A673 (cell line): ENCODE measurements at regions not wholly inside any gene's neighbourhood (a gene's known extent, or its start where the extent isn't known, plus 50 kb on each side); places are given as distances from the start of the nearest gene placed in this dataset.

Experiments used
- EZH2 ChIP-seq: fragments of 200-600 bp; sonication (generic); IDR thresholded peaks from 2 replicates; pipeline ENCODE4 v1.6.1; 2017; ENCODE audit warnings: borderline replicate concordance, low read depth, mild to moderate bottlenecking, mixed read lengths, antibody characterized with exemption, low read length; ENCODE audit not compliant: poor library complexity, severe bottlenecking
- TF ChIP-seq, protein P1 (sequence below): fragments of 300-800, 200-600 bp; sonication (generic); conservative IDR thresholded peaks from 2 replicates; pipeline ENCODE4 v1.5.1; 2017; ENCODE audit warnings: low read depth, mild to moderate bottlenecking, antibody characterized with exemption, low read length, moderate library complexity, mixed read lengths

DNA sequence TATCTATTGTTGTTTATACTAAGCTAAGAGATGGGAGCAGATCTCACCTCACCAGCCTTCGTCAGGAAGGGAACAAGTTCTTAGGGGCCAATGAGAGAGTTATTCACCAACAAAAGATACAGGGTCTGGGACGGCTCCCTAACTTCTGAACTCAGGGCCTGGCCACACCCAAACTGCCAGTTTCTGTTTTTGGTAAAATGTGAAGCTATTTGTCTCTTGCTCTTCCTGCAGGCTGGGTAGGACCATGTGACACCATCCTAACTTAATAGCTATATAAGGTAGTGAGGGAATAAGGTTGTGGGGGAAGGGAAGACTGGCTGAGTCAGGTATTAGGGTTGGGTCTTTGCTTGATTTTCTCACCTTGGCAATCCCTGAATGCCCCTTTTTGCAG, 480.5 kb downstream of the KDM4C start:
- TF ChIP-seq, protein P1, sequence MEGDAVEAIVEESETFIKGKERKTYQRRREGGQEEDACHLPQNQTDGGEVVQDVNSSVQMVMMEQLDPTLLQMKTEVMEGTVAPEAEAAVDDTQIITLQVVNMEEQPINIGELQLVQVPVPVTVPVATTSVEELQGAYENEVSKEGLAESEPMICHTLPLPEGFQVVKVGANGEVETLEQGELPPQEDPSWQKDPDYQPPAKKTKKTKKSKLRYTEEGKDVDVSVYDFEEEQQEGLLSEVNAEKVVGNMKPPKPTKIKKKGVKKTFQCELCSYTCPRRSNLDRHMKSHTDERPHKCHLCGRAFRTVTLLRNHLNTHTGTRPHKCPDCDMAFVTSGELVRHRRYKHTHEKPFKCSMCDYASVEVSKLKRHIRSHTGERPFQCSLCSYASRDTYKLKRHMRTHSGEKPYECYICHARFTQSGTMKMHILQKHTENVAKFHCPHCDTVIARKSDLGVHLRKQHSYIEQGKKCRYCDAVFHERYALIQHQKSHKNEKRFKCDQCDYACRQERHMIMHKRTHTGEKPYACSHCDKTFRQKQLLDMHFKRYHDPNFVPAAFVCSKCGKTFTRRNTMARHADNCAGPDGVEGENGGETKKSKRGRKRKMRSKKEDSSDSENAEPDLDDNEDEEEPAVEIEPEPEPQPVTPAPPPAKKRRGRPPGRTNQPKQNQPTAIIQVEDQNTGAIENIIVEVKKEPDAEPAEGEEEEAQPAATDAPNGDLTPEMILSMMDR = no peak
- no peak for TF ChIP-seq EZH2
